Renal pelvis (tissue), 1 donor: ENCODE measurements at regions not wholly inside any gene's neighbourhood (a gene's known extent, or its start where the extent isn't known, plus 50 kb on each side); places are given as distances from the start of the nearest gene placed in this dataset.
"Not testable (repeated sequence)": the region's sequence is repeated elsewhere in the genome, so short reads cannot be mapped to it uniquely, and the experiment has no call there.

Source experiments
- DNase-seq: peaks from one replicate; pipeline ENCODE4 v3.0.0-alpha.2; 2013

- DNase-seq = no peak
Measured at GRCh38 chr20:54843431-54843830, 368.0 kb downstream of the DOK5 start.

- DNase-seq = no peak
Measured at GRCh38 chr20:54839224-54839623, 363.8 kb downstream of the DOK5 start.

GRCh38 chr20:54837226-54837625 is 361.8 kb downstream of the DOK5 start:
- no peak for DNase-seq

GRCh38 chr20:54822386-54822785 is 347.0 kb downstream of the DOK5 start:
- DNase-seq = no peak

GRCh38 chr20:54820392-54820791 is 345.0 kb downstream of the DOK5 start:
- DNase-seq = no peak

- DNase-seq = no peak
Measured at GRCh38 chr20:54806462-54806861, 331.1 kb downstream of the DOK5 start.

- DNase-seq = no peak
Measured at GRCh38 chr20:54794874-54795273, 319.5 kb downstream of the DOK5 start.

- DNase-seq = no peak
Measured at GRCh38 chr20:54794110-54794509, 318.7 kb downstream of the DOK5 start.

GRCh38 chr20:54793291-54793992 is 318.0 kb downstream of the DOK5 start:
- no peak for DNase-seq

GRCh38 chr20:54792688-54793087 is 317.3 kb downstream of the DOK5 start:
- DNase-seq = no peak

GRCh38 chr20:54788260-54788659 is 312.9 kb downstream of the DOK5 start:
- not testable (repeated sequence) for DNase-seq

GRCh38 chr20:54782758-54783157 is 307.4 kb downstream of the DOK5 start:
- DNase-seq = not testable (repeated sequence)

GRCh38 chr20:54774426-54774825 is 299.0 kb downstream of the DOK5 start:
- no peak for DNase-seq

GRCh38 chr20:54773643-54774000 is 298.2 kb downstream of the DOK5 start:
- DNase-seq = no peak

GRCh38 chr20:54772893-54773642 is 297.7 kb downstream of the DOK5 start:
- no peak for DNase-seq

GRCh38 chr20:54766483-54766882 is 291.1 kb downstream of the DOK5 start:
- no peak for DNase-seq

GRCh38 chr20:54763366-54763765 is 288.0 kb downstream of the DOK5 start:
- no peak for DNase-seq

- DNase-seq = no peak
Measured at GRCh38 chr20:54759589-54759988, 284.2 kb downstream of the DOK5 start.

GRCh38 chr20:54746796-54747195 is 271.4 kb downstream of the DOK5 start:
- no peak for DNase-seq

- no peak for DNase-seq
Measured at GRCh38 chr20:54745780-54746179, 270.4 kb downstream of the DOK5 start.

GRCh38 chr20:54744097-54744496 is 268.7 kb downstream of the DOK5 start:
- DNase-seq = no peak

- DNase-seq = no peak
Measured at GRCh38 chr20:54742193-54742592, 266.8 kb downstream of the DOK5 start.

- no peak for DNase-seq
Measured at GRCh38 chr20:54736421-54736820, 261.0 kb downstream of the DOK5 start.

GRCh38 chr20:54733687-54734086 is 258.3 kb downstream of the DOK5 start:
- DNase-seq = no peak
